GM23338 (cell line): ENCODE measurements at regions not wholly inside any gene's neighbourhood (a gene's known extent, or its start where the extent isn't known, plus 50 kb on each side); places are given as distances from the start of the nearest gene placed in this dataset.

Source experiments
- ATAC-seq: fragments of 200-7000 bp; cut with Tn5 transposase; 3 replicates; pipeline ENCODE4 v1.9.1; 2020
- DNase-seq: peaks from one replicate; pipeline ENCODE4 v3.0.0-alpha.2; 2015; ENCODE audit warnings: low spot score
- H2AFZ ChIP-seq: fragments of 200-600 bp; sonication (generic); 2 replicates; pipeline ENCODE4 v1.8.0; 2016; ENCODE audit warnings: antibody characterized with exemption, mild to moderate bottlenecking, moderate library complexity
- H3F3A ChIP-seq: fragments of 200-600 bp; sonication (generic); replicated peaks from 2 replicates; pipeline ENCODE4 v1.8.0; 2017; ENCODE audit warnings: antibody characterized with exemption, mixed run types, low read depth
- H3K27ac ChIP-seq: fragments of 200-600 bp; sonication (generic); 2 replicates; pipeline ENCODE4 v1.6.1; 2016; ENCODE audit warnings: low read depth
- H3K27me3 ChIP-seq: fragments of 200-600 bp; sonication (generic); 2 replicates; pipeline ENCODE4 v1.8.0; 2016; ENCODE audit warnings: mild to moderate bottlenecking, mixed run types, moderate library complexity; ENCODE audit not compliant: insufficient read depth
- H3K36me3 ChIP-seq: fragments of 200-600 bp; sonication (generic); 2 replicates; pipeline ENCODE4 v1.8.0; 2016; ENCODE audit warnings: mild to moderate bottlenecking; ENCODE audit not compliant: insufficient read depth
- H3K4me1 ChIP-seq: fragments of 200-600 bp; sonication (generic); 2 replicates; pipeline ENCODE4 v1.8.0; 2016; ENCODE audit warnings: mild to moderate bottlenecking, moderate library complexity; ENCODE audit not compliant: insufficient read depth
- H3K4me2 ChIP-seq: fragments of 200-600 bp; sonication (generic); 2 replicates; pipeline ENCODE4 v1.7.1; 2017; ENCODE audit warnings: mixed run types
- H3K4me3 ChIP-seq: fragments of 200-600 bp; sonication (generic); 2 replicates; pipeline ENCODE4 v1.6.1; 2016; ENCODE audit warnings: mixed run types
- H3K79me2 ChIP-seq: fragments of 200-600 bp; sonication (generic); replicated peaks from 2 replicates; pipeline ENCODE4 v1.8.0; 2017; ENCODE audit warnings: mild to moderate bottlenecking; ENCODE audit not compliant: insufficient read depth
- H3K9me2 ChIP-seq: fragments of 200-600 bp; sonication (generic); 2 replicates; pipeline ENCODE4 v1.8.0; 2017; ENCODE audit not compliant: insufficient read depth
- H4K20me1 ChIP-seq: fragments of 200-600 bp; sonication (generic); replicated peaks from 2 replicates; pipeline ENCODE4 v1.8.0; 2017; ENCODE audit warnings: mild to moderate bottlenecking; ENCODE audit not compliant: insufficient read depth
- H3K27ac Mint-ChIP-seq: 2 replicates; pipeline ENCODE4 v1.8.0; 2020; ENCODE audit warnings: inconsistent platforms, mild to moderate bottlenecking, moderate library complexity, mixed read lengths
- H3K27me3 Mint-ChIP-seq: 3 replicates; pipeline ENCODE4 v1.8.0; 2022; ENCODE audit warnings: low read depth, mild to moderate bottlenecking, moderate library complexity, mixed read lengths, inconsistent platforms; ENCODE audit not compliant: insufficient read depth, poor library complexity
- H3K36me3 Mint-ChIP-seq: 3 replicates; pipeline ENCODE4 v1.8.0; 2021; ENCODE audit warnings: low read depth, mild to moderate bottlenecking, inconsistent platforms, moderate library complexity, mixed read lengths
- H3K4me1 Mint-ChIP-seq: 3 replicates; pipeline ENCODE4 v1.8.0; 2020; ENCODE audit warnings: mild to moderate bottlenecking, inconsistent platforms, mixed read lengths
- H3K4me3 Mint-ChIP-seq: 3 replicates; pipeline ENCODE4 v1.8.0; 2021; ENCODE audit warnings: moderate library complexity, mild to moderate bottlenecking, inconsistent platforms, mixed read lengths
- H3K9me3 Mint-ChIP-seq: 3 replicates; pipeline ENCODE4 v1.8.0; 2020; ENCODE audit warnings: moderate library complexity, mild to moderate bottlenecking, inconsistent platforms, mixed read lengths
- CREB1 ChIP-seq: fragments of 250-450 bp; sonication (Bioruptor Pico); IDR thresholded peaks from 2 replicates; pipeline ENCODE4 v1.5.0; 2020; ENCODE audit warnings: low read depth, mild to moderate bottlenecking, moderate library complexity
- CTCF ChIP-seq, 2 experiments: fragments of 200-600 bp in 1 of 2; sonication (generic) in 1 of 2; conservative IDR thresholded peaks; 2 replicates each; pipeline versions ENCODE4 v1.5.1 to v1.6.1; 2016 to 2017; ENCODE audit warnings: antibody characterized with exemption in 2 of 2, low read depth in 2 of 2, mild to moderate bottlenecking in 2 of 2, moderate library complexity in 1 of 2
- ETS1 ChIP-seq: IDR thresholded peaks from 2 replicates; pipeline ENCODE4 v1.6.1; 2016; ENCODE audit warnings: antibody characterized with exemption
- EZH2 ChIP-seq: fragments of 200-600 bp; sonication (generic); IDR thresholded peaks from one replicate; pipeline ENCODE4 v1.8.0; 2017; ENCODE audit warnings: antibody characterized with exemption, mild to moderate bottlenecking, low read depth; ENCODE audit not compliant: unreplicated experiment
- EZH2phosphoT487 ChIP-seq: fragments of 200-600 bp; sonication (generic); IDR thresholded peaks from one replicate; pipeline ENCODE4 v1.8.1; 2018; ENCODE audit warnings: antibody characterized with exemption; ENCODE audit not compliant: unreplicated experiment
- JUNB ChIP-seq: IDR thresholded peaks from one replicate; pipeline ENCODE4 v1.6.1; 2016; ENCODE audit warnings: antibody characterized with exemption; ENCODE audit not compliant: unreplicated experiment
- NANOG ChIP-seq: IDR thresholded peaks from 2 replicates; pipeline ENCODE4 v1.6.1; 2016; ENCODE audit warnings: antibody characterized with exemption, borderline replicate concordance
- REST ChIP-seq: IDR thresholded peaks from one replicate; pipeline ENCODE4 v1.6.1; 2018; ENCODE audit warnings: antibody characterized with exemption; ENCODE audit not compliant: unreplicated experiment
- STAT1 ChIP-seq: IDR thresholded peaks from one replicate; pipeline ENCODE4 v1.6.1; 2016; ENCODE audit warnings: antibody characterized with exemption; ENCODE audit not compliant: unreplicated experiment
- ZNF114 ChIP-seq: fragments of 250-450 bp; sonication (Bioruptor Pico); IDR thresholded peaks from 2 replicates; pipeline ENCODE4 v1.5.0; 2020; ENCODE audit warnings: mild to moderate bottlenecking, moderate library complexity
- ZNF331 ChIP-seq: fragments of 250-450 bp; sonication (Bioruptor Pico); IDR thresholded peaks from 2 replicates; pipeline ENCODE4 v1.5.0; 2020; ENCODE audit warnings: low read depth, mild to moderate bottlenecking, moderate library complexity

GRCh38 chr11:80280737-80281136, 839.9 kb upstream of the TENM4 start (continued):
- no peak for TF ChIP-seq NANOG
- no peak for TF ChIP-seq EZH2
- TF ChIP-seq STAT1, result no peak
- TF ChIP-seq CREB1, result no peak
- TF ChIP-seq ZNF114 (CRISPR knock-in tag), result no peak
- no peak for TF ChIP-seq REST
- no peak for TF ChIP-seq CTCF (conservative IDR thresholded peaks at IDR 0.05; ENCODE audit: low read depth in 2 of 2)
- no peak for TF ChIP-seq EZH2phosphoT487
- no peak for TF ChIP-seq JUNB
- TF ChIP-seq ETS1, result no peak

GRCh38 chr11:80261776-80262175, 820.9 kb upstream of the TENM4 start:
- no peak overlapping the region for H3K27ac Mint-ChIP-seq
- no peak overlapping the region for H3K4me3 ChIP-seq
- TF ChIP-seq ZNF331 (no peak), ZNF114 (CRISPR knock-in tag) (no peak), EZH2 (no peak), ETS1 (no peak), REST (no peak), CREB1 (no peak), EZH2phosphoT487 (no peak)

More at GRCh38 chr11:80261776-80262175, 820.9 kb upstream of the TENM4 start:
- Histone ChIP-seq H3K27me3 (no peaks in the 10 kb centered on the region), H2AFZ (no peak overlapping the region), H3F3A (no peaks in the 10 kb centered on the region), H3K27ac (no peak overlapping the region), H3K4me2 (no peak overlapping the region), H3K36me3 (no peaks in the 10 kb centered on the region), H3K79me2 (no peaks in the 10 kb centered on the region), H4K20me1 (no peaks in the 10 kb centered on the region), H3K9me2 (peaks cover 5% of the 10 kb centered on the region), H3K4me1 (no peaks in the 10 kb centered on the region)
- H3K9me3 Mint-ChIP-seq, result no peaks in the 10 kb centered on the region
- peaks cover 4% of the 10 kb centered on the region for H3K27me3 Mint-ChIP-seq
- DNase-seq (no peak), ATAC-seq (no peak)
- H3K4me3 Mint-ChIP-seq, result no peak overlapping the region
- H3K36me3 Mint-ChIP-seq, result no peaks in the 10 kb centered on the region
- no peaks in the 10 kb centered on the region for H3K4me1 Mint-ChIP-seq
